HT1080 (cell line): ENCODE measurements at regions not wholly inside any gene's neighbourhood (a gene's known extent, or its start where the extent isn't known, plus 50 kb on each side); places are given as distances from the start of the nearest gene placed in this dataset.
"Not testable (repeated sequence)": the region's sequence is repeated elsewhere in the genome, so short reads cannot be mapped to it uniquely, and the experiment has no call there.

Source experiments
- DNase-seq: peaks from one replicate; pipeline ENCODE4 v3.0.0-alpha.2; 2015; ENCODE audit warnings: low read depth

DNA sequence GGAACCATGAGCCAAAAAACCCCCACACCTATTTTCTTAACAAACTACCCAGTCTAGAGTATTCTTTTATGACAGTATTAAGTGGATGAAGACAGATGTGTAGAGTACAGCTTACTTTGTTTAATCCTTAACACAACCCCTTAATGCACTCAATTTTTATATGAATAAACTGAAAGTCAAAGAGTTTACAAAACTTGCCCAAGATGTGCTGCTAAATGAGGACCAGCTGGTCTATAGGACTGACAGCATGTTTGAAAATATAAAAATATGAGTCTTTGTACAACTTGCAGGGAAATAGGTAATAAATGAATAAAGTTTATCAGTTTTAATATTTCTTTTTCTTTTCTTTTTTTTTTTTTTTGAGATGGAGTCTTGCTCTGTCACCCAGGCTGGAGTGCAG lies 102.3 kb downstream of the ZFY start:
- DNase-seq = no peak

DNA sequence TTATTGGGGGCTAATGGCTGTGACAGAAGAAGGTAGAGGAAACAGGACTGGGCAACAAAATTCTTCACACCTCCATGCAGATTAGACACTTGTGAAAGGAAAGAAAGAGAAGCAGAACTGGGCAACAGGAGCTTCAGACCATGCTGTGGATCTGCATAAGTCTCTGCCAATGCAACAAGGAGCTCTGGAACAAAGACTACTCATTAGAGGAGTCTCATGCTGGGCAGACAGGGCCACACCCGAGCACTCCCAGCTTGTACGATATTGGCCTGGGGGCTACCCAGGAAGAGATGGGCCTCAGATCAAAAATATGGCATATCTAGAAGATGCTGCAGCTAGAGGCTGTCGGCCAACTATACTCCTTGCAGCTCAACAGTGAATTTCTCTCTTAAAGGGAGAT lies 105.2 kb downstream of the ZFY start:
- no peak for DNase-seq

DNA sequence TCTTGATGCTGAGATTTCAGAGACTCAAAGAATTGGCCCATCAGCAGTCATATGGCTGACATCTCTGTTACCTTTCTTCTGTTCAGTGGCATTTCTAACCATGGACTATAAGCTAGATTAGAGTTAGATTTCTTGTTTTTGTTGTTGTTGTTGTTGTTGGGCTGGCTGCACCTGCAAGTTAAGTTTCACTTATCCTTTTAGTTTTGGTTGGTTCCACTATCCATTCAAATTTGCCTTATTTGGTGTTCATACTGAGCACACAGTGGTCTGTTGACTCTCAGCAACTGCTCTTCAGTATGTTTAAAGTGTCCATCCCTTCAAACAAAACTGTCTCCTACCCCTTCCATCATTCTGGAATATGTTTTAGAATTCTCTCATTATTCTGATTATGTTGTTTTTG lies 106.8 kb downstream of the ZFY start:
- DNase-seq = no peak

DNA sequence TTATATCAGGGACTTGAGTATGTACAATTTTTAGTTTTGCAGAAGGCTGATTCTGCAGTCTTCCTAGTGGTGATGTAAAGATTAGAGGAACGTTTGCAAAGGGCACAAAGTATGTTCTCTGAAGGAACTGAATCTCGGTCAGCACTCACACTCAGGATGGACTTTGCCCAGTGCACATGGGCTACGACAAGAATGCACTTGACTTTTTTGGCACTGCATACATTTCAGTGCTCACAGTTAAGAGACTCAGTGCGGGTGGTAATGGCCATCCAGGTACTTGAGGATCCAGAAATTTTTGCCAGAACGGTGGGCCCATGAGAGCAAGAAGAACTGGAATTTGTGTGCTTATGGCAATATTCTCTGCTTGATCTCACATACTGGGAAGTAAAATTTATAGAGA lies 107.7 kb downstream of the ZFY start:
- DNase-seq = no peak

DNA sequence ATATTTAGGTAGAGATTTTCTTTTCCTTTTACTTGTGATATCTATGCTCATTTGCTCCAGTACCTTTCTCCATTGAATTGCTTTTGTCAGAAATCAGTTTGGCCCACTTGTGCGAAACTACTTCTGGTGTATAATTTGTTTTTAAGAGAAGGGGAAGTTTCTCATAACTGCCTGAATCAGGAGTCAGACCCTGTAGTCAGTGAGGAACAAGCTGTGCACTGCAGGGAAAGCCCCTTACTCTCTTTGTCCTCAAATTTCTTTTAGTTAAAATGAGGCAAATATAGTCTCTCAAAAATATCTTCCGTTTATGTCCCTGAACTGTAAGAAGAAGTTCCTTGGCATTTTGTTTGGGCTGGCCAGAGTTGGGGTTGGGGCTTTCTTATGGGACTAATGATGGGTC lies 109.9 kb downstream of the ZFY start:
- DNase-seq = no peak

DNA sequence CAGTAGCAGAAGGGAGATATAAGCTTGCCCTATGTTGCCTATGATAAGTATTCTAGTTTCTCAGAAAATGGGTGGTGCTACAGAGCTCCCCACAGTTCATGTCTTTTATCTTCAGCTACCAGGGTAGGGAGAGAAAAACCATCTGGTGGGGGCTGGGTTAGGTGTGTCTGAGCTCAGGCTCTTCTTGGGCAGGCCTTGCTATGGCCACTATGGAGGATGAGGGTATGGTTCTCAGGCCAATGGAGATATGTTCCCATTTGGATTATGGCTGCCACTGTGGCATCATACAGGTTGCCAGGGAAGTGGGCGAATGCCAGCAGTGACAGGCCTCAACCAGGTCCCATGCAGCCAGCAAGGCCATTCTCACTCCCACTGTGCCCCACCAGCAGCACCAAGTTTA lies 120.3 kb downstream of the ZFY start:
- not testable (repeated sequence) for DNase-seq

DNA sequence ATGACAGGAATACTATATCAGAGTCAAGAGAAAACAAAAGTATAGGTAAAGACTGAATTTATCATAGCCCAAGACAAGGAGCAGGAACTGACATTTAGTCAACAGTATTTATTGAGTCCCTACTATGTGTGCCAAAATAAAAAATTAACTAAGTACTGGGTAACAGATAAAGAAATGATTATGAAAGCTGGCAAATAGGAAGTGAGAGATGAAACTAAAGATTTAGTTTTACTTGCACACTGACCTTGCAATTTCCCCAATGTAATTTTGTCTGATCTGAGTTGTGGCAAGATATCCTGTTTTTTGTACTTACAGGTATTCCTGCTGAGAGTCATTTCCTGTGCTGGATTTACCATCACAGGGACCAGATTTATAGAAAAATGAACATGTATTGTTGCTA lies 123.2 kb downstream of the ZFY start:
- DNase-seq = not testable (repeated sequence)

DNA sequence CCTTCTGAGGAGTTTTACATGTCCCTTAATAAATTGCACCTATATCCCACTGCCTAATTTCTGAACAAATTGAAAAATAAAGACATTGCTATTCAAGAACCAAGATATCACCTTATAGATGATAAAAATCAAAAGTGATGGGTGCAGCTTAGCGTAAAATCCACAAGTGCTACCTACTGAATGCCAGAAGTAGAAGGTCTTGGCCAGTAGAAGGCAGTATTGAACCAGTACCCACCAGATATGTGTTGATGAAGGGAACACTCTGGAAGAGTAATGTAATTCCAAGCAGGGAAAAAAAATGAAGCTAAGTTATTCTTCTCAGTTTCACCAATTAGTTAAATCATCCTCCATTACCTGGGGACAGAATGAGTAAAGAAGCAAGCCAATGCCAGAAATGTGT lies 125.5 kb downstream of the ZFY start:
- not testable (repeated sequence) for DNase-seq

DNA sequence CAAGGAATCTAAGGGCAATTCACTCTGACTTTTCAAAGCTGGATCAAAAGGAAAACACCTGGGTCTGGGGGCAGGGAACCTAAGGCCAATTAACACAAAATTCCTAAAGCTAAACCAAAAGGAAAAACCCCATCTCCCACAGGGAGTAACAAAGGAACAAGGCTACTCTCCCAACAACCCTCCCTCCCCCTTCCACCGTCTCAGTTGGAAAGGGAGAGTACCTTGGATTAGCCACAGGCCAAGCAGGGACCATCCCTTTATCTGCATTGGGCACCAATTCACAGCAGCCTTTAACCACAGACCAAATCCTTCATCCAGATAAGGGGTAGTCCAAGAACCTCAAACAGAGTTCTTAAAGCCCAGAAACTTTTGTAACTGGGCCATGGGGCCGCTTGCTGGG lies 153.0 kb downstream of the ZFY start:
- DNase-seq = not testable (repeated sequence)

DNA sequence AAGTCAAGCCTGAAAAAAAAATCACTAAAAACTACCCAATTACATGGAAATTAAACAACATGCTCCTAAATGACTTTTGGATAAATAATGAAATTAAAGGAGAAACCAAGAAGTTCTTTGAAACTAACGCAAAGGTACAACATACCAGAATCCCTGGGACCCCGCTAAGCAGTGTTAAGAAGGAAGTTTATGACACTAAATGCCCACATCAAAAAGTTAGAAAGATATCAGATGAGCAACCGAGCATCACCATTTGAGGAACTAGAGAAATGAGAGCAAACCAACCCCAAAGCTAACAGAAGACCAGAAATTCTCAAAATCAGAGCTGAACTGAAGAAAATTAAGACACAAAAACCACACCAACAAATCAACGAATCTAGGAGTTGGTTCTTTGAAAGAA lies 173.5 kb downstream of the ZFY start:
- DNase-seq = not testable (repeated sequence)

DNA sequence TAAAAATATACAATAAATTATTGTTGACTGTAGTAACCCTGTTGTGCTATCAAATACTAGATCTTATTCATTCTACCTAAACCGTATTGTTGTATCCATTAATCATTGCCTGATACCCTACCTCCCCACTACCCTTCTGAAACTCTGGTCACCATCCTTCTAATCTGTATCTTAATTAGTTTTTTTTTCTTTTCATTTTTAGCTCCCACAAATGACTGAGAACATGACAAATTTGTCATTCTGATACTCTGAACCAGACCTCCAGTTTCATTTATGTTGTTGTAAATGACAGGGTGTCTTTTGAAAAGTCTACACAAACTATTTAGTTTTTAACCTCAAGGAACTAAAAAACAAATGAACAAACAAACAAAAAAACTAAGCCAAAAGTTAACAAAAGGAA lies 185.1 kb downstream of the ZFY start:
- not testable (repeated sequence) for DNase-seq

DNA sequence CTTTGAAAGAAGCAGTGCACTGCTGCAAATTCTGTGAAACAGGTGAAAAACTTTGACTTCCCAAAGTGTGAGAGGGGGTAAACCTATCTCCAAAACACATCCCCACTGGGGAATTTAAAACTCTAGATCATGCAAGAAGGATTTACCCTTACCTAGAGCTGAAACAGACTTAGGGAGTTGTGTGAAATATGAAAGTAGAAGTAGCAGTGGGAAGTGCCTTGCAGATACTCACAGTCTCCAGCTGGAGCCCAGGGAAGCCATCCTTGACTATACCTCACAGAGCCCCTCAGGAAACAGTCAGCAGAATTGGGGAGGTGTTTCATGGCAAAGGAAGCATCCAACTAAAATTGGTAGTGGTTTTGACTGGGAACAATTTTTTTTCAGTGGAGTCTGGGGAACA lies 185.5 kb downstream of the ZFY start:
- not testable (repeated sequence) for DNase-seq

DNA sequence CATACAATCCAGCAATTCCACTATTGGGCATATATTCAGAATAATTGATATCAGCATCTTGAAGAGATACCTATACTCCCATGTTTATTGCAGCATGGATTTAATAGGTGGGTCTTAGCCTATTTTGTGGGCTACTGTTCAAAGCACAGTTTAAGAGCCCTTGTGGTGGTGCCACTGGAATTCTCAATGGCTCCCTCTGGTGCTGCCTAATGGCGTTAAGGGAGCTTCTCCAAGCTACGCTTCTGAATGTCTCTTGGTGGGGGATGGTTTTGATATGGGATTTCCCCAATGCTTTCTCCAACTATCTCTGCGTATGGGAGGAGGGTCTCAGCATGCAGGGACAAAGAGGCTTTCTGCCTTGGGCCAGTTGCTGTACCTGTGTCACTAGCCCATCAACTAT lies 188.3 kb downstream of the ZFY start:
- DNase-seq = not testable (repeated sequence)

DNA sequence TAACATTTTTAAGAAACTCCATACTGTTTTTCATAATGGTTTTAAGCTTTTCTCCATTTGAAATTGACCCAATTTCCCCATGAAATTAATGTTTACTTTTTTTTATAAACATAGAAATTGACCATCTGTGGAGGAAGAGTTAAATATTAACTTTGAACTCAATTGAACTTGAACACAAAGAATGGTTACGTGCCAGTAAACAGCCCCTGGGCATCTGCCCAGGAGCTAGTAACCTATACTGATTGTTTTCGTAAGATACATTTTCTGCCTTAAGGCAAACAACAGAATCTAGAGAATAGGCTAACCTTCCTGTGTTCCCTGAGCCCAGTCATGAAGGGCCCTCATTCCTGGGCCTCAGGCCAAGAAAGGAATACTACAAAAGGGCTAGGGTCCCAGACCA lies 235.9 kb downstream of the ZFY start:
- not testable (repeated sequence) for DNase-seq

DNA sequence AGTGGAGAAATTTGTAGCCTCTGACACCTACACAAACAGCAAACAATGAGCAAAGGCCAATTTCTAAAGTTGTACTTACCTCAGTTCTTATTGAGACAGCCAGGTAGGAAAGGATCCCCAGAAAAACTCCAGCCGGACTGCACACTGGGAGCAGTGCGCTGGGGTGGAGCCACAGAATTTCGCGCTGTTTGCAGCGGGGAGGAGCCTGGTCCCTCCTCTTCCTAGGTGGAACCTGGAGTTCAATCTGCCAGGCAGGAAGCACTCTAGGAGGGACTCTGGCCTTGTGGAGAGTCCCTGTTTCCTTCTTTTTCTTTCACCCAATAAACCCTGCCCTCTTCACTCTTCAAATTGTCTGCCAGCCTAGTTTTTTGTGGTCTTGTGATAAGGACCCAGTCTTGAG lies 259.9 kb downstream of the ZFY start:
- not testable (repeated sequence) for DNase-seq

DNA sequence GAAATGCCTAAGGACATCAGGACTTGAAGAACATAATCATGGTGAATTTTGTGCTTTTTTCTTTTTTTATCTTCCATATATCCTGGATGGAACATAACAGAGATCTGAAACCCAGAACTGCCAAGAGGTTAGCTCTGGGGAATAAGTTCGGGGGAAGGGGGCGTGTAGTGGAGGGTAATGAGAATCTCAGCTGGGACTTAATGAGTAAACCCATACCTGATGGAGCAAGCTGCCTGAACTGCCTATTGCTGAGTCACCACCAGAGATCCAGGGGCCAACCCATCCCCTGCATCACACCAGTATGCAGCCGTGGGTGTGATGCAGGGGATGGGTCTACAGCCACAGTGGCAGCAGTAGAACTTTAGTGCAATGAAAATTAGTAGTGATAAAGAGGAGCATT lies 267.1 kb downstream of the ZFY start:
- not testable (repeated sequence) for DNase-seq

DNA sequence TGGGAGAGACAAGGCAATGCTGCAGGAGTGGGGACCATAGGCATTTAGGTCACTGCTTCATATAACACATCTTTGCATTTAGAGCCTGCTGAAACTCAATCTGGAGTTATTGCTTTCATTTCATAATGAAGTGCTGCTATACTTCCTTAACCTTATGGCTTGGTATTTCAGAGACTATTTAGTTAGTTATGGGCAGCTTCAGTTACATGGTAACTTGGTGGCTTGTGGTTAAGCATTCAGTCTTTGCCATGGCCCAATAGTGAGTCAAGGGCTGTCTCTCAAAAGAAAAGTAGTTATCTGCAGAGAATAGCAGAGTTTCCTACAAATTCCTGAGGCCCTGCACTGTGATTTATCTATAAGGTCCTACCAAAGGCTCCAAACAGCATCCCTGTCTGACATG lies 271.6 kb downstream of the ZFY start:
- DNase-seq = not testable (repeated sequence)

DNA sequence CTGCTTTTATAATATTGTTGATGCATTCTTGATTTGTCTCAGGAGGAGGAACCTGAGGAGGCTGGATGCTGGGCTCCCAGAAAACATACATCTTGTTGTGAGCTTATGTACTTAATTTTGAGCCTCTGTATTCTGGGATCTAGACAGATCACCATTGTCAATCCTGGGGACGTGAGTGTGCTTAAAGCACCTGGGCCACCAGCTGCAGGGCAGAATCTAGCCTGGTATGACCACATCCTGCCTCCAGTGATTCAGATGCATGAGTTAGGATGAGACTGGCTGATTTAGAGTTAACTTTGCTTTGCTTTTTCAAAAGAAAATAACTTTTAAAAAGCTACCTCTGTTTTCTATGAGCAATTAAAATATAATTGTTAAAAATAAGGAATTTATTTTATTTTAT lies 278.0 kb downstream of the ZFY start:
- peak; percentile 28 for DNase-seq

DNA sequence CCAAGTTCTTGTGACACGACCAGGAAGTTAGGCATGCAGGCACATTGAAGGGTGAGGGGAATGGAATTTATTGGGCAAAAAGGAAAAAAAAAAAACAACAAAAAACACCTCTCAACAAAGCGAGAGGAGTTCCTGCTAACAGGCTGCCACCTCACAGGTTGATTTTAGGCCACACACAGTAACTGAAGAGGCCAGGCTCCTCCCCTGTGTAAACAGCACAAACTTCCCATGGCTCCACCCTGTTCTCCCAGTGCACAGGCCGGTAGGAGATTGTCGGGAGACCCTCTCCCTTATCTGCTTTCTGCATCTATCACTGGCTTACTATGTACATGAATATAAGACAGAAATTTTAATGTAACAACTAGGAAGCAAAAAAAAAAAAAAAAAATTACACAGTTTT lies 283.0 kb downstream of the ZFY start:
- DNase-seq = not testable (repeated sequence)

DNA sequence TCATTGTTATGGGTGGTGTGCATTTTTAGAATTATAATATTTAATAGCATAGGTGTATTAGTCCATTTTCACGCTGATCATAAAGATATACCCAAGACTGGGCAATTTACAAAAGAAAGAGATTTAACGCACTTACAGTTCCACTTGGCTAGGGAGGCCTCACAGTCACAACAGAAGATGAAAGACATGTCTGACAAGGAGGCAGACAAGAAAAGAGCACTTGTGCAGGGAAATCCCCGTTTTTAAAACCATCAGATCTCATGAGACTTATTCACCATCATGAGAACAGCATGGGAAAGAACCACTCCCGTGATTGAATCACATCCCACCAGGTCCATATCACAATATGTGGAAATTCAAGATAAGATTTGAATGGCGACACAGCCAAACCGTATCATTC lies 283.4 kb downstream of the ZFY start:
- not testable (repeated sequence) for DNase-seq

DNA sequence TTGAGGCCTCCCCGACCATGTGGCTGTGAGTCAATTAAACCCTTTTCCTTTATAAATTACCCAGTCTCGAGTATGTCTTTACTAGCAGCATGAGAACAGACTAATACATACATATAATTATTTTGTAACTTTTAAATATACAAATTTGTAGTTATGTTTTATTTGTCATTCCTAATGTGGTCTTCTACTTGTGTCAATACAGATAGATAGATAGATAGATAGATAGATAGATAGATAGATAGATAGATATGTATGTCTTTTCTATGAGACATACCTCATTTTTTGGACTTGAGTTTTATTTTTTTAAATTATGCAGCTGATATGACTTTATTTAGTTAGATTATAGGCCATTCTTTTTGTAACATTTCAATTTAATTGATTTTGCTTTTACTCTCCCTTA lies 316.0 kb upstream of the TGIF2LY start:
- not testable (repeated sequence) for DNase-seq

DNA sequence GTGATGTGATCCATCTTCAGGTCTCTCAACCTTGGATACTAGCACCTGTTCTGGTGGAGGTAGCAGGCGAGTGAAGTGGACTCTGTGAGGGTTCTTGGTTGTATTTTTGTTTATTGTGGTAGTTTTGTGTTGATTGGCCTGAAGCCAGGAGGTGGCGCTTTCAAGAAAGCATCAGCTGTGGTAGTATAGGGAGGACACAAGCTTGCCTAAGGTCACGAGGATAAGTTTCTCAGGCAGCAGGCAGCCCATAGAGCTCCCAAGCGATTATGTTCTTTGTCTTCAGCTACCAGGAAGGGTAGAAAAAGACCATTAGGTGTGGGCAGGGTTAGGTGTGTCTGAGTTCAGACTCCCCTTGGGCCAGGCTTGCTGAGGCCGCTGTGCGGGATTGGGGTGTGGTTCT lies 290.8 kb upstream of the TGIF2LY start:
- not testable (repeated sequence) for DNase-seq

DNA sequence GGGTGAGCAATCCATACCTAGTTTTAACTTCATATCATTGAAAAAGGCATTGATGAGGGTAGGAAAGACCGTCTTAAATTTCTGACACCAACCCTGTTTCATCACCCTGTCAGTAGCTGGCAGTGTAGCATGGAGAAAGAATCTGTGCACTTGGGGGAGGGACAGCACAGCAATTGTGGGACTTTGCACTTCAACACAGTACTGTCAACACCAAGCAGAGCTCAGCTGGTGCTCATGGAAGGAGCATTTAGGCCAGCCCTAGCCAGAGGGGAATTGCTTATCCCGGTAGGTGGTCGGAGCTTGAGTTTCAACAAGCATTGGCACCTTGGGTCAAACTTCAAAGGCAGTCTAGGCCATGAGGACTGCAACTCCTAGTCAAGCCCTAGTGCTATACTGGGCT lies 281.6 kb upstream of the TGIF2LY start:
- not testable (repeated sequence) for DNase-seq

DNA sequence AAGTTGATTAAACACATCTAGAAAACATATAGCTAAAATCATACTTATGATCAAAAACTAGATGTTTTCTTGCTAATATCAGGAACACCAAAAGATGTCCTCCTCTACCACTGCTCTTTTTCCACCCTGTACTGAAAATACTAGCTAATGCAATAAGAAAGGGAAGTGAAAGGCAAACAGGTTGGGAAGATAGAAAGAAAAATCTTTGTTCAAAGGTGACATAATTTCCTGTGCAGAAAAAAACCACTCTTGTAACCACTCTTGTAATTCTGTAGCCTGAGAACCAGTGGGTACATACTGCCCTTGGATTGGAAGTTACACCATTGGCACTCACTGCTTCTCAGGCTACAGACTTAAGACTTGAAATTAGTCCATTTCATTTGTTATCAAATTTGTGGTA lies 258.9 kb upstream of the TGIF2LY start:
- DNase-seq = not testable (repeated sequence)
